ENCODE measurements at regions not wholly inside any gene's neighbourhood (a gene's known extent, or its start where the extent isn't known, plus 50 kb on each side); places are given as distances from the start of the nearest gene placed in this dataset.

DNA sequence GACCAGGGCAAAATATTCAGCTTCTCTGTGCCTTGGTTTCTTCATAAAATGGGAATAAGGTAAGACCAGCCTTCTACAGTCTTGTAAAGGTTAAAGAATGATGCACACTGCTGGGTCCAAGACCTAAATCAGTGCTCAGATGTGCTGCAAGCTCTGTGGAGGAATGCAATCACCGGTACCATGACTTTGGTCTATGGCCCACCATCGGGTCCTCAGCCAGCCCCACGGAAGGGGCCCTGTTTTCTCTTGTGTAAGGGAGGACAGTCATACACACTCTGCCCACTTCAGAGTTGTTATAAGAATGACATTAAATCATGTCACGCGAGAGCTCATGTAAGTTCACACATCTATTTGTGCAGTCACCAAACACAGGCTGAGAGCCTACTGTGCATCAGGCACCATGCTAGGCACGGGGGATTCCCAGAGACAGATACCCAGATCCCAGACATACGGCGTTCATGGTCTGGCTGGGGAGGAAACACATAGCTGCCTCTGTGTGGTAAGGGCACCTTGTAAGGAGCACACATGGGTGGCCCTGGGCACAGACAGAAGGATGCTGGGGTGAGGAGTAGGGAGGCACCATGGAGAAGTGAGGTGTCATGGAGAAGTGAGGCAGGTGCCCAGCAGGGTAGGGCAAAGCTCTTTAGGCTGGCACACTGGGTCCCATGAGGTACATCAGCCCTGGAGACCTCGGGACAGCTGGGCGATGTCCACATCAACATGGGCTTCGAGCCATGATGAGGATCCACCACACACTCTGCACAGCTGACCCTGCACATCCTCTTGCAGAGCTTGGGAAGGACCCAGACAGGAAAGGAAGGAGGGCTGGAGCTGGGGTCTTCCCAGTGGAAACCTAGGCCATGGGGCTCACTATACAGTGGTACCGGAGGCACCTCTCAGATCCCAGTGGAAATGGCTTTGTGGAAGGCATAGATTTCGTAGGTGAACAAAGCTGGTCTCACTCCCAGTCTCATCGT, 190.4 kb upstream of the DIO3 start:
- DNase-seq (ENCODE audit: low read depth): no peak

- no peak for DNase-seq (ENCODE audit: low read depth)
These were observed 189.2 kb upstream of the DIO3 start for GRCh38 chr14:101371799-101372793.

GRCh38 chr14:101372894-101373620, 188.2 kb upstream of the DIO3 start:
- no peak for DNase-seq (ENCODE audit: low read depth)

- DNase-seq (ENCODE audit: low read depth): no peak
These were observed 187.5 kb upstream of the DIO3 start for GRCh38 chr14:101373690-101374295.

DNA sequence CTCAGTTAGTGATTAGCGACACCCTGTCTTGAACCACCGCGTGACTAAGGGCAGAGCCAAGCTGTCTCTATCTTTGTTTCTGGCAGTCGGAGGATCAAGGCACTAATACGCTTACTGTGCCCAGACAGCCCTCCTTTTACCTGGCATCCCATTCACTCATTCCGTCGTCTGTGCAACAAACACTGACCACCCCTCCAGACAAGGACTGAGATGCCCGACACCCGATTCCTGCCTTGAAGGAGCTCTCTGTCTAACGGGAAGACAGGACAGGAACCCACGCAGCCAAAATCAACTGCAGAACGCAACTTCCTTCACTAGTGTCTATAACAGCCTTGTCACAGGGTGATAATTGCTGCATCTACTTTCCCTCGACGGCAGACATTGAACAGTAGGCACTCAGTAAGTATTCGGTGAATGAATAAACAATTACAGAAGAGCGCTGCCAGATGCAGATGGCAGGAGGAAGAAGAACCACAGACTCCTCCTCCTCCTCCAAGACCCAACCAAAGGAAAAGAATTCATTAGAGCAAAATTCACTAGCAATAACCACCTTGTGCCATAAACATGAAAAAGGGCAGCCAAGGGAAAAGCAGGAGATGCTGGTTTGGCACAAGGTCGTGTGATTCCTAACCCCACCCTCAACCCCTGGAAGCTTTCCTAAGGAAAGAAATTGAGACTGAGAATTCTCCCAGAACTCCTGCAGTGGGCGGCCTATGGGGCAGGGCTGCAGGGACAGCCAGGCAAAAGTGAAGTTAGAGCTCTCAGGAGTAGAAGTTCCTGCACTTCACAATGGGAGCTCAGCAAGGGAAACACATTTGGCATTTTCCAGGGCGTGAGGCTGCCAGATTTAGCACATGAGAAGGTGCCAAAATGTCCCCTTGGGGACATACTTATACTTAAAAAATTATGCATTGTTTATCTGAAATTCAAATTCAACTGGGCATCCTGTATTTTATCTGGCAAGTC, 186.6 kb upstream of the DIO3 start:
- DNase-seq (ENCODE audit: low read depth): no peak

GRCh38 chr14:101377069-101377468, 184.2 kb upstream of the DIO3 start:
- no peak for DNase-seq (ENCODE audit: low read depth)

DNA sequence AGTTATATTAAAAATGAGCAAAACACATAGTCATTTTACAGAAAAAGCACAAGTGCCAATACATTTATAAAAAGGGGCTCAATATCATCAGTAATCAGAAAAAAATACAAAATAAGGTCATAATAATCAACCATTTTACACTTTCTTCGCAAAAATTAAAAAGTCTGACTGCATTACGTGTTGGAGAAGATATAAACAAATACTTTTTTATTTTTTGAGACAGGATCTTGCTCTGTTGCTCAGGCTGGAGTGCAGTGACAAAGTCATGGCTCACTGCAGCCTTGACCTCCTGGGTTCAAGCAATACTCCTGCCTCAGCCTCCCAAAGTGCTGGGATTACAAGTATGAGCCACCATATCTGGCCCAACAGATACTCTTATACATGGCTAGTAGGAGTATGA, 181.5 kb upstream of the DIO3 start:
- no peak for DNase-seq (ENCODE audit: low read depth)

DNA sequence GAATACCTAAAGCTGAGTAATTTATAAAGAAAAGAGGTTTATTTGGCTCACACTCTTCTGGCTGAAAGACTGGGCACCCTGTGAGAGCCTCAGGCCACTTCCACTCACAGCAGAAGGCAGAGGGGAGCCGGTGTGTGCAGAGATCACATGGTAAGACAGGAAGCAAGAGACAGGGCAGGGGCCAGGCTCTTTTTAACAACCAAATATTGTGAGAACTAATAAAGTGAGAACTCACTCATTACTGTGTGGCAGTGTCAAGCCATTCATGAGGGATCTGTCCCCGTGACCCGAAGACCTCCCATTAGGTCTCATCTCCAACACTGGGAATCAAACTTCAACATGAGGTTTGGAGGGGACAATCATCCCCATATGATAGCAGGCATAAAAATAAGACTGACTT, 180.8 kb upstream of the DIO3 start:
- no peak for DNase-seq (ENCODE audit: low read depth)

DNA sequence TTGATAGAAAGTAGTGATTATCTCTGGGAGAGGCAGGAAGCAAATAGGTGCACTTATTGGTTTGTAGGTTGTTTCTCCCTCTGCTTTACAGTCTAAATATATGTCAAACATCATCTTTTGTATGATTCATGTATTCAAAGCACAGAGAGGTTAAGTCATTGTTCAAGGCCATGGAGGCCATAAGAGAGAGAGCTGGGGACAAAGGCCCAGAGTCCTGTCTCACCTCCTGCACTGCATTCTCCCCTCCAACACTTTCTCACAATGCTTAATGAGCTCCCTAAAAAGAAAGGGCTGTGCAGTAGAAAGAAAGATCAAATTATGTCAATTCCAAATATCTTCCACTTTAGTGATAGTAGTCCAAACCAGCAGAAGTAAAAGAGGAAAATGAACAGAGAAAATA, 180.4 kb upstream of the DIO3 start:
- no peak for DNase-seq (ENCODE audit: low read depth)

GRCh38 chr14:101383737-101384338, 177.5 kb upstream of the DIO3 start:
- DNase-seq (ENCODE audit: low read depth): no peak

DNA sequence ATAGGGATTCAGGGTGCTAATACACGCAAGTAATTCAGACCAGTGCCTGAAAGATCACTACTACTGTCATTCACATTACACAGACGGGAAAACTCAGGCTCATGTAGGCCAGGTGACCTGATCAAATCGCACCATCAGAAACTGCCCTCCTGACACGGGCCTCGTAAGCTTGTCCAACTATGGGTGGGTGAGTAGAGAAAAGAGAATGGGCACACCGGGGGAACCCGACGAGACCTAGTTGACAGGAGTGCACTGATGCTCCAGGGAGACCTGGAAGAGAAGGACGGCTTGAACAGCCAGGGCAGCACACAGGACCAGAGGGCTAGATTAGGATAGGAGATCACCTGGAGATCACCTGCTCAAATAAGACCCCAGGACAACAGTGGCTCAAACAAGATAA, 166.9 kb upstream of the DIO3 start:
- no peak for DNase-seq (ENCODE audit: low read depth)

GRCh38 chr14:101395779-101396178, 165.5 kb upstream of the DIO3 start:
- DNase-seq (ENCODE audit: low read depth): no peak

- DNase-seq (ENCODE audit: low read depth): no peak
These were observed 164.1 kb upstream of the DIO3 start for GRCh38 chr14:101397206-101397605.

DNA sequence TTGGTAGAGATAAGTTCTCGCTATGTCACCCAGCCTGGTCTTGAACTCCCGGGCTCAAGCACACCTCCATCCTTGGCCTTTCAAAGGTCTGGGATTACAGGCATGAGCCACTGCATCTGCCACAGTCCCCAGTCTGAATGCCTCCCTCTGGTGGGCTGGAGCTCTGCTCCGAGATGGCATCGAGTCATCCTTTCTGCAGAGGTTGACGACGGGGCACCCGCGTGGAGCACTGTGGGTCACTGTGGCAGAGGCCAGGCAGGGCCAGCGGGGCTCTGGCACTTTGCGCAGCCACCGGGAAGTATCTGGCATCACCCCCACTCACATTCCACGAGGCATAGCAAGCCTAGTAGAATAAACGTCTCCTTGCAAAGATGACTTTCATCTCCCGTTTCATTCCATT, 163.3 kb upstream of the DIO3 start:
- DNase-seq (ENCODE audit: low read depth): no peak

DNA sequence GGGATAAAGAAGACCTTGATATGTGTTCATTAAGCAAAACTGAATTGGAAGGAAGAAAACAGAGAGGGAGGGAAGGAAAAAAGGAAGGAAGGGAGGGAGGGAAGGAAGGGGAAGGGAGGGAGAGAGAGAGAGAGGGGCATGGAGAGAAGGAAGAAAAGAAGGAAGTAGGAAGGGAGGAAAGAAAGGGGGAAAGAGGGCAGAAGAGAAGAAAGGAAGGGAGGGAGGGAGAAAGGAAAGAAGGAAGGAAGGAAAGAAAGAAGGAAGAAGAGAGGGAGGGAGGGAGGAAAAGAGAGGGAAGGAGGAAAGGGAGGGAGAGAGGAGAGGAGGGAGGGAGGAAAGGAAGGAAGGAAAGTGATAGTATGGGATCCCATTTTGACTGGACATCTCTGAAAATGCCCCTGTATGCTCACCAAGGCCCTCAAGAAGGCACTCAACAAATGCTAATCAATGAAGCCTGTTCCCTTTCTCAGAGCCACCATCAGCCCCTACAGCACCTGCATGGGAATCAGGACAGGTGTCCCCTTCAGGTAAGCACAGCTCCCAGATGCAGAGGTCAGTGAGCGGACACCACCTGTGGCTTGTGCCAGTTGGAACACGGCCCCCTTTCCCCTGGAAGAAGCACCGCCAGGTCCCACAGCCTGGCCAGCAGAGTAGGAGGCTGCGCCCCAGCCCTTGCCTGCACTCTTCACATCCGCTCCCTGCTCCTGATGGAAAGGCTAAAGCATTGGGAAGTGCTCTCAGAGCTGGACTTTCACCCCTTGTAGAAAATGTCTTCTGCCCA, 161.4 kb upstream of the DIO3 start:
- no peak for DNase-seq (ENCODE audit: low read depth)

- DNase-seq (ENCODE audit: low read depth): peak; percentile 65
These were observed 160.5 kb upstream of the DIO3 start for GRCh38 chr14:101400830-101401229.

- peak; percentile 36 for DNase-seq (ENCODE audit: low read depth)
These were observed 158.2 kb upstream of the DIO3 start for GRCh38 chr14:101402936-101403660.

- no peak for DNase-seq (ENCODE audit: low read depth)
These were observed 156.7 kb upstream of the DIO3 start for GRCh38 chr14:101404426-101405170.
